Epithelial cell of proximal tubule (primary cell): ENCODE measurements at regions not wholly inside any gene's neighbourhood (a gene's known extent, or its start where the extent isn't known, plus 50 kb on each side); places are given as distances from the start of the nearest gene placed in this dataset.
"Not testable (repeated sequence)": the region's sequence is repeated elsewhere in the genome, so short reads cannot be mapped to it uniquely, and the experiment has no call there.

Experiments
- DNase-seq: peaks from one replicate; pipeline ENCODE4 v3.0.0-alpha.2; 2011; ENCODE audit warnings: low read depth
- H3K4me3 ChIP-seq: 2 replicates; pipeline ENCODE4 v1.5.1; 2011; ENCODE audit warnings: low read depth, mild to moderate bottlenecking, low read length
- CTCF ChIP-seq: conservative IDR thresholded peaks from 2 replicates; pipeline ENCODE4 v1.5.1; 2012; ENCODE audit warnings: low read depth, mild to moderate bottlenecking, low read length

DNA sequence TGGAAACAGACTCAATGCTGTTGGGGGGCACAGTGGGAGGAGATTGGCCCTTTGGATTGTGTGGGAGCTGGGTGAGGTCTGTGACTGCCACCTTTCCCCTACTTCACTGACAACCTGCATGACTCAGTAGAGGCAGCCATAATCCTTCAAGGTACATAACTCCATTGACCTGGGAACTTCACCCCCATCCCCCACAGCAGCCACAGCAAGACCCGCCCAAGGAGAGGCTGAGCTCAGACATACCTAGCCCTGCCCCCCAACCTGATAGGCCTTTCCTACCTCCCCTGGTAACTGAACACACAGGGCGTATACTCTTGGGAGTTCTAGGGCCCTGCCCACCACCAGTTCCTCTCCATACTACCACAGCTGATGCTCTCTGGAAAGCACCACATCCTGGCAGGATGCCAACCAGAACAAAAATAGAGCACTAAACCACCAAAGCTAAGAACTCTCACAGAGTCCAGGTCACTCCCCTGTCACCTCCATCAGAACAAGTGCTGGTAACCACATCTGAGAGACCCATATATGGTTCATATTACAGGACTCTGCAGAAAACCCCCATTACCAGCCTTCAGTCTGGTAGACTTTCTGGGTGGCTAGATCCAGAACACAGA is 703.9 kb downstream of the FSCB start:
- no peak for TF ChIP-seq CTCF
- DNase-seq = no peak
- H3K4me3 ChIP-seq = no peak overlapping the region

DNA sequence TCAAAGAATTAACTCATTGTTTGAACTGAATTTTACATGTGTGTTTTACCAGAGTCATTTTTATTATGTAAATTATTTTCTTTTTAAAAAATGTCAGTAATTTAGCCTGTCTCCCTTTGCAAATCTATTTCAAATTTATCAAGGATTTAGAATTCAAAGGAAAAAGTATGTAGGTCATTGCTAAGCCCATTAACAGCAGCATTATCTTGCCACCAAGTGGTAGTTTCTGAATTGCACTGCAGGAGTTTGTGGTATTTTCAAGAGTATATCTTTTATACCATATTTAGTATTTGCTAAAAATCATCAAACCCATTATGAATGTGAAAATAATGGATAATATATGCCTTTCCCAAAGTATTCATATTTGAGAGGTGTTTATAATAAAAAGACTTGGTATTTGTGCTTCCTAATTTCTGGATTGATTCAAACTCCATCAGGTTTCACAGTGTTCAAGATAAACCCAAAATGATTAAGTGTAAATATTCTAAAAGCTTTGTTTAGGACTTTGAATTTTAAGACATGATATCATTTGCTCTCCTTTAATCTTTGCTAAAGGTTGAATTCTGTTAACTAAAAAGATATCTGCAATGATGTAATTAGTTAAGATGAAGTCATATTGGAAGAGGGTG is 711.4 kb downstream of the FSCB start:
- TF ChIP-seq CTCF = peak; percentile 17
- H3K4me3 ChIP-seq = no peak overlapping the region
- no peak for DNase-seq

DNA sequence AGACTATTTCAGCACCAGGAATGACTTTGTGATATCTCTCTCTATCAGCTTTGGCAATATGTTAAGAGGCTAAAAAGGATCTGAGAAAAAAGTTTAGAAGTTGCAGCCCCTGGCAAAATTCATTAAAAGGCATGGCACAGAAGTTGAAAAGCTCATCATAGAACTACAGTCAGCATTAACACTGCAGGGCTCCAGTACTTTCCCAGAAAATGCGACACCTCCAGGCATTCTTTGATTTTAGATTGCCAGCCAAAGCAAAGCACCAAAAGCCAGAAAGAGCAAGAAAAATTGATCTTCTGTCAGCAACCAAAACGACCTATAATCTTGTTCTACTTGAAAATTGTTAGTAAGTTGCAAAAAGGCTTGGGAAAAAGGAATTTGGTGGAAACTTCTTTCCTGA is 713.5 kb downstream of the FSCB start:
- no peak overlapping the region for H3K4me3 ChIP-seq
- no peak for DNase-seq
- no peak for TF ChIP-seq CTCF

DNA sequence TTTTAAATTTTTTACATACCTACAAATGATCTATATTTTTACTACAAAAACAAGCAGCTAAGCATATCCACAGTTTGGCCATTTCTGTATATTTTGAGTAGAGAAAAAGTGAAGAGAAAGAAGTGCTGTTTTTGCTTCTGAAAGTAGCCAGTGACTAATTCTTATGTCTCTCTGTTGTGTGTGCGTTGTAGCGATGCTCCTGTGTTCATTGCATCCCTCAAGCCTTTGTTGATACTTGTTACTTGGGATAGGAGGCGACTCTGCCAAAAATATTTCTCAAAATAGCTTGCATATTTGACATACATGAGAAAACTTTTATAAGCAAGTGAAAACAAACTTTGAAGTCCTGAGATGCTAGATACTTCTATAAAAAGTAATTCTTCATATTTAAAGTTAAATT is 714.1 kb downstream of the FSCB start:
- DNase-seq = no peak

DNA sequence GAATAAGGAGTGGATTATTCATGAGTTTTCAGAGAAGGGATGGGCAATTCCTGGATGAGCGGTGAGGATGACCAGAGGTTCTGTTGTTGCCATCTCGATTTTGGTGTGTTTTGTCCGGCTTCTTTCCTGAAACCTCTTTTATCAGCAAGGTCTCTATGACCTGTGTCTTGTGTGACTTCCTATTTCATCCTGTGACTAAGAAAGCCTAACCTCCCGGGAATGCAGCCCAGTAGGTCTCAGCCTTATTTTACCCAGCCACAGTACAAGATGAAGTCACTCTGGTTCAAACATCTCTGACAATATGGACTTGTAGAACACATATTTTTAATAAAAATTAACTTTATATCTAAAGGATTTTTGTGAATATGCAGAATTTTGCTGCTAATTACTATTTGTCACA is 716.4 kb downstream of the FSCB start:
- no peak for DNase-seq
- TF ChIP-seq CTCF = no peak
- H3K4me3 ChIP-seq = no peak overlapping the region

More for the DNA sequence above, 714.1 kb downstream of the FSCB start:
- H3K4me3 ChIP-seq = no peak overlapping the region
- no peak for TF ChIP-seq CTCF

GRCh38 chr14:43789458-43789857 is 717.6 kb downstream of the FSCB start:
- no peak overlapping the region for H3K4me3 ChIP-seq
- DNase-seq = no peak
- TF ChIP-seq CTCF = no peak

DNA sequence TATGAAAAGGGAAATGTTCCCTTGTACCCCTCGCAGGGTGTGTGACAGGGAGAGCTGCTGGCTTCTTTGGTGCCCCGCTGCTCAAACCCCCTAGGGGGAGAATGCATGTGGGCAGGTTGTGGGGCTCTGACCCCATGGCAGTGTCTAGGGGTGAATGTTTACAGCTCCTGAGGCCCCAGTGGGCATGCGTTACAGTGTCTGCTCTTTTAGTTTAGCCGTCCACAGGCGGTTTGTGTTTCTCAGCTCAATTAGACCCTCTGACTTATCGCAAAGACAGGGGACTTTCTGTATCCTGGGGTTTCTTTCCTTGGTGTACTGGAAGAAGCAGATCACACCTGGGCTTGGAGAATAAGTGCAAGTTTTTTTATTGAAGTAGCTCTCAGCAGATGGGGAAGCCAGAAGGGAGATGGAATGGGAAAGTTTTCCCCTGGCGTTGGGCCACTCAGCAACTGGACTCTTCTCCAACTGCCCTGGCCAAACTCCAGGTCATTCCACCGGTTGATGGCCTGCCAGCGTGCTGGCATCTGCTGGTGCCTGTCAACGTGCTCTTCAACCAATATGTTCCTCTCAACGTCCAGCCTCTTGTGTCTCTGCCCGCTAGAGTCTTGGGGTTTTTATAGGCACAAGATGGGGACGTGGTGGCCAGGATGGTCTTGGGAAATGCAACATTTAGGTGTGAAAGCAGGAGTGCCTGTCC is 720.9 kb downstream of the FSCB start:
- TF ChIP-seq CTCF = no peak
- H3K4me3 ChIP-seq = no peak overlapping the region
- no peak for DNase-seq

- not testable (repeated sequence) for H3K4me3 ChIP-seq, DNase-seq
These were observed 722.7 kb downstream of the FSCB start for GRCh38 chr14:43784432-43784831.
